Caco-2 (cell line): ENCODE measurements at regions not wholly inside any gene's neighbourhood (a gene's known extent, or its start where the extent isn't known, plus 50 kb on each side); places are given as distances from the start of the nearest gene placed in this dataset.

Experiments used
- BruUV-seq: library from RNA; stranded (reverse); fragments of 400-500 nt; replicated peaks from 2 replicates; lab custom pipeline; 2021; lab: Mats Ljungman, UMichigan
- CTCF ChIA-PET: fragments of 300-600 bp; sonication (Branson Sonifier 250); formaldehyde crosslinking; loops from one replicate; lab custom pipeline; 2022; ENCODE audit warnings: antibody characterized with exemption; lab: Charles Lee
- POLR2A ChIA-PET: fragments of 300-600 bp; sonication (Branson Sonifier 250); formaldehyde crosslinking; loops from one replicate; lab custom pipeline; 2022; ENCODE audit warnings: antibody characterized with exemption; lab: Charles Lee
- DNase-seq, 2 experiments: peaks; one replicate each; pipeline versions ENCODE4 v3.0.0 to v3.0.0-alpha.2; 2020 to 2022
- H3K27me3 ChIP-seq: replicated peaks from 2 replicates; pipeline ENCODE4 v1.6.0; 2011; ENCODE audit warnings: low read length; ENCODE audit not compliant: control insufficient read depth, insufficient read depth
- H3K36me3 ChIP-seq: 2 replicates; pipeline ENCODE4 v1.5.1; 2011; ENCODE audit warnings: low read length; ENCODE audit not compliant: control insufficient read depth, insufficient read depth
- H3K4me1 ChIP-seq: fragments of 250-450 bp; sonication (Bioruptor Pico); 2 replicates; pipeline ENCODE4 v1.5.1; 2020; ENCODE audit warnings: mild to moderate bottlenecking
- H3K4me3 ChIP-seq: 2 replicates; pipeline ENCODE4 v1.5.1; 2011; ENCODE audit warnings: low read depth, mild to moderate bottlenecking, control low read depth, low read length
- H3K9me3 ChIP-seq: fragments of 250-450 bp; sonication (Bioruptor Pico); 2 replicates; pipeline ENCODE4 v1.5.1; 2020; ENCODE audit warnings: mild to moderate bottlenecking, moderate library complexity
- H3K27ac Mint-ChIP-seq: one replicate; pipeline ENCODE4 v1.8.0; 2022; ENCODE audit warnings: mixed read lengths; ENCODE audit not compliant: unreplicated experiment
- H3K27me3 Mint-ChIP-seq: one replicate; pipeline ENCODE4 v1.8.0; 2022; ENCODE audit warnings: mixed read lengths; ENCODE audit not compliant: insufficient read depth, unreplicated experiment
- H3K36me3 Mint-ChIP-seq: one replicate; pipeline ENCODE4 v1.8.0; 2022; ENCODE audit warnings: mild to moderate bottlenecking, mixed read lengths; ENCODE audit not compliant: insufficient read depth, unreplicated experiment
- H3K4me1 Mint-ChIP-seq: one replicate; pipeline ENCODE4 v1.8.0; 2022; ENCODE audit warnings: low read depth, mixed read lengths; ENCODE audit not compliant: unreplicated experiment
- H3K4me3 Mint-ChIP-seq: one replicate; pipeline ENCODE4 v1.8.0; 2022; ENCODE audit warnings: mild to moderate bottlenecking, moderate library complexity, mixed read lengths; ENCODE audit not compliant: unreplicated experiment
- H3K9me3 Mint-ChIP-seq: one replicate; pipeline ENCODE4 v1.8.0; 2022; ENCODE audit warnings: mixed read lengths; ENCODE audit not compliant: unreplicated experiment
- intact Hi-C: fragments of 100-400 bp; cut with micrococcal nuclease; formaldehyde crosslinking; loops from one replicate; pipeline ENCODE4 v1.10.0; 2022; ENCODE audit not compliant: unreplicated experiment
- TF ChIP-seq, protein P1 (sequence below), 2 experiments: fragments of 200-600 bp in 1 of 2; IDR thresholded peaks; 1 replicate in 1 of 2; 2 replicates in 1 of 2; pipeline versions ENCODE4 v1.5.1 to v1.8.0; 2011 to 2022; ENCODE audit warnings: antibody characterized with exemption in 1 of 2, control low read depth in 1 of 2, inconsistent platforms in 1 of 2, low read depth in 1 of 2, low read length in 1 of 2, mild to moderate bottlenecking in 1 of 2, moderate library complexity in 1 of 2; ENCODE audit not compliant: insufficient read depth in 1 of 2, severe bottlenecking in 1 of 2, unreplicated experiment in 1 of 2

DNA sequence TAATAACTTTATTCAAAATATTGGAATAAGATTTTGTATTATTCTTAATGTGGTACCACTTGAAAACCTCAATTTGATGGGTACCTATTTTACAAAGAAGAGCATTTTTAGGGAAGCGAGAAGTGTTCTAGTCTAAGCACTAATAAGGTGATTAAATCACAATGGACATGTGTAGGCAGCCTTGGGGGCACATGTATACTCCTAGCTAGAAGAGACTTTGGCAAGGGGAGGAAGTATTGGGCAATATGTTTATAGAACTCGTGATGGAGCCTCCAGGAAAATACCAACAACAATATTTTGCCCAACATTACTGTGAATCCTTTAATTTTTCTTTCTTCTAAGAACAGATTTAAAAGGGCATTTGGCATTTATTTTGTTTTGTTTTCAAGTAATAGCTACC lies 280.3 kb downstream of the ADAMTS20 start:
- CTCF ChIA-PET, result no interaction called here
- TF ChIP-seq, protein P1, sequence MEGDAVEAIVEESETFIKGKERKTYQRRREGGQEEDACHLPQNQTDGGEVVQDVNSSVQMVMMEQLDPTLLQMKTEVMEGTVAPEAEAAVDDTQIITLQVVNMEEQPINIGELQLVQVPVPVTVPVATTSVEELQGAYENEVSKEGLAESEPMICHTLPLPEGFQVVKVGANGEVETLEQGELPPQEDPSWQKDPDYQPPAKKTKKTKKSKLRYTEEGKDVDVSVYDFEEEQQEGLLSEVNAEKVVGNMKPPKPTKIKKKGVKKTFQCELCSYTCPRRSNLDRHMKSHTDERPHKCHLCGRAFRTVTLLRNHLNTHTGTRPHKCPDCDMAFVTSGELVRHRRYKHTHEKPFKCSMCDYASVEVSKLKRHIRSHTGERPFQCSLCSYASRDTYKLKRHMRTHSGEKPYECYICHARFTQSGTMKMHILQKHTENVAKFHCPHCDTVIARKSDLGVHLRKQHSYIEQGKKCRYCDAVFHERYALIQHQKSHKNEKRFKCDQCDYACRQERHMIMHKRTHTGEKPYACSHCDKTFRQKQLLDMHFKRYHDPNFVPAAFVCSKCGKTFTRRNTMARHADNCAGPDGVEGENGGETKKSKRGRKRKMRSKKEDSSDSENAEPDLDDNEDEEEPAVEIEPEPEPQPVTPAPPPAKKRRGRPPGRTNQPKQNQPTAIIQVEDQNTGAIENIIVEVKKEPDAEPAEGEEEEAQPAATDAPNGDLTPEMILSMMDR (IDR thresholded peaks at IDR 0.05; ENCODE audit: insufficient read depth in 1 of 2, low read depth in 1 of 2, low read length in 1 of 2, severe bottlenecking in 1 of 2, unreplicated experiment in 1 of 2), result no peak
- POLR2A ChIA-PET, result no interaction called here

DNA sequence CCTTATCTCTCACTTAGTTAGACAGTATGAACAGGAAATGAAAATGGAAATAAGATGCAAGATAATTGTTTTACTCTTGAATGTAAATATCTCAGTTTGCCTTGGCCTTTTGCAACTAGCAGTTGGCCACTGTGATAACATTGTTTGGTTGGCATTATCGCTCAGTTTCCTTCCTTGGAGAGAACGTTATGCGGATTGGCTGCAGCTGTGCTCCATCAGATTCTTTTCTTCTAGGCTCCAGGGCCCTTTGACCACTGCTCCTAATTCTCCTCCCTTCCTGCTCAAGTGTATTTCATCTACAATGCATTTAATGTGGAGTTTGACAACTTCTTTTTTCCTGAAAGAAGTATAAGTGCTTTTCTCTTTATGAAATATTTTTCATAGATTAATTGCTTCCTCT lies 284.2 kb downstream of the ADAMTS20 start:
- Histone ChIP-seq H3K27me3 (no peaks in the 10 kb centered on the region), H3K36me3 (no peaks in the 10 kb centered on the region), H3K9me3 (no peaks in the 10 kb centered on the region), H3K4me1 (no peaks in the 10 kb centered on the region), H3K4me3 (no peak overlapping the region)
- H3K4me3 Mint-ChIP-seq, result no peak overlapping the region
- no peaks in the 10 kb centered on the region for H3K36me3 Mint-ChIP-seq
- intact Hi-C loops, result no loop called here
- no peaks in the 10 kb centered on the region for H3K27me3 Mint-ChIP-seq
- ChIA-PET POLR2A (no interaction called here), CTCF (no interaction called here)
- BruUV-seq, result no TSS peak
- TF ChIP-seq, protein P1 (IDR thresholded peaks at IDR 0.05; ENCODE audit: insufficient read depth in 1 of 2, low read depth in 1 of 2, low read length in 1 of 2, severe bottlenecking in 1 of 2, unreplicated experiment in 1 of 2), result no peak
- no peak overlapping the region for H3K27ac Mint-ChIP-seq
- no peaks in the 10 kb centered on the region for H3K4me1 Mint-ChIP-seq
- no peak for DNase-seq
- H3K9me3 Mint-ChIP-seq, result no peaks in the 10 kb centered on the region

More for the DNA sequence above, 280.3 kb downstream of the ADAMTS20 start:
- no peaks in the 10 kb centered on the region for H3K27me3 ChIP-seq
- no peaks in the 10 kb centered on the region for H3K4me1 Mint-ChIP-seq
- intact Hi-C loops, result no loop called here
- H3K27me3 Mint-ChIP-seq, result no peaks in the 10 kb centered on the region
- no TSS peak for BruUV-seq
- no peaks in the 10 kb centered on the region for H3K9me3 Mint-ChIP-seq
- H3K4me3 ChIP-seq, result no peak overlapping the region
- no peaks in the 10 kb centered on the region for H3K36me3 Mint-ChIP-seq
- H3K4me1 ChIP-seq, result no peaks in the 10 kb centered on the region
- no peaks in the 10 kb centered on the region for H3K9me3 ChIP-seq
- DNase-seq, result no peak
- no peak overlapping the region for H3K27ac Mint-ChIP-seq
- H3K36me3 ChIP-seq, result no peaks in the 10 kb centered on the region
- no peak overlapping the region for H3K4me3 Mint-ChIP-seq

DNA sequence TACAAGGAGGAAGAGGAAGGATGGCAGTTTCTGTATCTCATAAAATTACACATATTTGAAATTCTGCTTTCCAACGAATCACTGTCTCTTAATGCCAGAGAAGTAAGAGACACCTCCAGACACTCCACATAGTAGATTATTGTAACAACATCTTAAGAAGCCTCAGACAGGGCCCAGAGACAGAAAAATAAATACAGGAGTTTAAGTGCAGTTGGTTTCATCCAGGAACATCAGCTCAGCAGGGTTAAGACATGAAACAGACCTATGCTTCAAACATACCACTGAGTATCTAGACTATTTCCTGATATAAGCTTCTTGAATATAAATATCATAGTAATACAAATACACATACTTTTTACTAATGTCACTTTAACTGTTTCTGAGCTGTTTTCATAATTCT lies 290.3 kb downstream of the ADAMTS20 start:
- Histone ChIP-seq H3K27me3 (no peaks in the 10 kb centered on the region), H3K9me3 (no peaks in the 10 kb centered on the region), H3K4me3 (no peak overlapping the region), H3K4me1 (no peaks in the 10 kb centered on the region), H3K36me3 (no peaks in the 10 kb centered on the region)
- no peaks in the 10 kb centered on the region for H3K9me3 Mint-ChIP-seq
- H3K27ac Mint-ChIP-seq, result no peak overlapping the region
- intact Hi-C loops, result no loop called here
- H3K36me3 Mint-ChIP-seq, result no peaks in the 10 kb centered on the region
- ChIA-PET POLR2A (no interaction called here), CTCF (no interaction called here)
- no peak for DNase-seq
- peaks cover 3% of the 10 kb centered on the region for H3K27me3 Mint-ChIP-seq
- TF ChIP-seq, protein P1 (IDR thresholded peaks at IDR 0.05; ENCODE audit: insufficient read depth in 1 of 2, low read depth in 1 of 2, low read length in 1 of 2, severe bottlenecking in 1 of 2, unreplicated experiment in 1 of 2), result no peak
- H3K4me1 Mint-ChIP-seq, result no peaks in the 10 kb centered on the region
- H3K4me3 Mint-ChIP-seq, result no peak overlapping the region
- BruUV-seq, result no TSS peak
